Small intestine (tissue), 7 donors: ENCODE measurements at regions not wholly inside any gene's neighbourhood (a gene's known extent, or its start where the extent isn't known, plus 50 kb on each side); places are given as distances from the start of the nearest gene placed in this dataset.

Experiments used
- DNase-seq, 2 donors: peaks; one replicate each; pipeline versions ENCODE4 v3.0.0 to v3.0.0-alpha.2; 2013
- FAIRE-seq: peaks from 2 replicates; lab custom pipeline; 2012; peaks lifted over from hg19 to GRCh38; lab: Jason Lieb, UNC
- H3K27ac ChIP-seq, 3 donors: one replicate each; pipeline ENCODE4 v1.5.1; 2013; ENCODE audit warnings: low read length in 2 of 3, mild to moderate bottlenecking in 2 of 3, control low read depth in 1 of 3, inconsistent platforms in 1 of 3, low read depth in 1 of 3, moderate library complexity in 1 of 3
- H3K27me3 ChIP-seq, 3 donors: one replicate each; pipeline ENCODE4 v1.6.1; 2013; ENCODE audit warnings: low read length in 3 of 3, inconsistent platforms in 1 of 3; ENCODE audit not compliant: control insufficient read depth in 3 of 3, insufficient read depth in 3 of 3
- H3K36me3 ChIP-seq, 3 donors: one replicate each; pipeline ENCODE4 v1.6.1; 2013; ENCODE audit warnings: low read length in 3 of 3, inconsistent platforms in 1 of 3, low read depth in 1 of 3, mild to moderate bottlenecking in 1 of 3, moderate library complexity in 1 of 3; ENCODE audit not compliant: control insufficient read depth in 3 of 3, insufficient read depth in 2 of 3
- H3K4me1 ChIP-seq, 3 donors: one replicate each; pipeline ENCODE4 v1.6.1; 2013; ENCODE audit warnings: low read length in 2 of 3, inconsistent platforms in 1 of 3, low read depth in 1 of 3, mild to moderate bottlenecking in 1 of 3, moderate library complexity in 1 of 3; ENCODE audit not compliant: control insufficient read depth in 3 of 3, insufficient read depth in 2 of 3
- H3K4me3 ChIP-seq, 3 donors: one replicate each; pipeline ENCODE4 v1.5.1; 2013; ENCODE audit warnings: low read length in 3 of 3, control low read depth in 1 of 3, inconsistent platforms in 1 of 3, low read depth in 1 of 3, mild to moderate bottlenecking in 1 of 3, moderate library complexity in 1 of 3
- H3K9me3 ChIP-seq, 2 donors: one replicate each; pipeline ENCODE4 v1.6.1; 2013; ENCODE audit warnings: low read depth in 1 of 2, low read length in 1 of 2; ENCODE audit not compliant: control insufficient read depth in 2 of 2, insufficient read depth in 1 of 2
- WGBS, 3 donors: extraction: QIAGEN DNeasy Blood & Tissue Kit; methylation state at CpG; one replicate each; pipeline ENCODE4 v1.1.7; 2013; 5-methylcytosine and 5-hydroxymethylcytosine counted together
- donor health status: healthy with polysubstance abuse.
- donor health status: control.
- donor health status: control.
- donor health status: Bipolar disorder and iron deficiency.
- donor health status: healthy.

- no peaks in the 10 kb centered on the region for H3K36me3 ChIP-seq
- DNase-seq = no peak
- H3K9me3 ChIP-seq = no peaks in the 10 kb centered on the region
- H3K27ac ChIP-seq = peak overlapping the region in 2 of 3 donors; percentile 3 to 4
- peaks cover 0 to 15% (median 6%) of the 10 kb centered on the region in 3 donors for H3K27me3 ChIP-seq
- peaks cover 5 to 44% (median 7%) of the 10 kb centered on the region in 3 donors for H3K4me1 ChIP-seq
- no peak for FAIRE-seq
- WGBS, 3 donors = 62 to 80% (median 66%) methylated on average over 3 of the region's 3 CpGs
- no peak overlapping the region for H3K4me3 ChIP-seq
Observed at GRCh38 chr1:30819244-30819571, 61.6 kb upstream of the LAPTM5 start.

- Histone ChIP-seq H3K9me3 (no peaks in the 10 kb centered on the region), H3K27ac (peak overlapping the region in 2 of 3 donors; percentile 3 to 4), H3K4me1 (peaks cover 5 to 39% (median 7%) of the 10 kb centered on the region in 3 donors), H3K27me3 (peaks cover 0 to 18% (median 6%) of the 10 kb centered on the region in 3 donors), H3K4me3 (no peak overlapping the region), H3K36me3 (no peaks in the 10 kb centered on the region)
- no peak for DNase-seq
- no peak for FAIRE-seq
- WGBS, 3 donors = 64 to 86% (median 75%) methylated on average over 10 of the region's 10 CpGs
Observed at GRCh38 chr1:30818568-30819243, 61.1 kb upstream of the LAPTM5 start.

GRCh38 chr1:30817548-30817947 is 60.0 kb upstream of the LAPTM5 start:
- Histone ChIP-seq H3K4me1 (peaks cover 3 to 30% (median 7%) of the 10 kb centered on the region in 3 donors), H3K4me3 (no peak overlapping the region), H3K36me3 (no peaks in the 10 kb centered on the region), H3K9me3 (no peaks in the 10 kb centered on the region), H3K27ac (no peak overlapping the region), H3K27me3 (peaks cover 0 to 21% (median 3%) of the 10 kb centered on the region in 3 donors)
- DNase-seq (no peak), FAIRE-seq (no peak)
- WGBS, 3 donors = 78 to 97% (median 81%) methylated on average over 3 of the region's 3 CpGs

- no peaks in the 10 kb centered on the region for H3K9me3 ChIP-seq
- no peak overlapping the region for H3K4me3 ChIP-seq
- DNase-seq (no peak), FAIRE-seq (no peak)
- H3K36me3 ChIP-seq = no peaks in the 10 kb centered on the region
- peaks cover 3 to 27% (median 5%) of the 10 kb centered on the region in 3 donors for H3K4me1 ChIP-seq
- 51 to 67% (median 64%) methylated on average over 5 of the region's 5 CpGs for WGBS, 3 donors
- H3K27me3 ChIP-seq = peaks cover 0 to 23% (median 3%) of the 10 kb centered on the region in 3 donors
- H3K27ac ChIP-seq = peak overlapping the region in 1 of 3 donors; percentile 62
Observed at GRCh38 chr1:30817077-30817438, 59.5 kb upstream of the LAPTM5 start.

- Histone ChIP-seq H3K27me3 (peaks cover 0 to 24% (median 3%) of the 10 kb centered on the region in 3 donors), H3K4me1 (peaks cover 0 to 21% (median under 1%) of the 10 kb centered on the region in 3 donors), H3K27ac (peak overlapping the region in 2 of 3 donors; percentile 4 to 62), H3K9me3 (no peaks in the 10 kb centered on the region), H3K36me3 (no peaks in the 10 kb centered on the region), H3K4me3 (no peak overlapping the region)
- DNase-seq (peak in 1 of 2 donors; percentile 54), FAIRE-seq (no peak)
- WGBS, 3 donors = 23 to 44% (median 33%) methylated on average over 18 of the region's 18 CpGs
Observed at GRCh38 chr1:30816211-30817076, 58.9 kb upstream of the LAPTM5 start.

- H3K4me1 ChIP-seq = peaks cover 0 to 17% (median 0%) of the 10 kb centered on the region in 3 donors
- peaks cover 0 to 24% (median 3%) of the 10 kb centered on the region in 3 donors for H3K27me3 ChIP-seq
- no peak overlapping the region for H3K4me3 ChIP-seq
- H3K27ac ChIP-seq = no peak overlapping the region
- H3K36me3 ChIP-seq = no peaks in the 10 kb centered on the region
- WGBS, 3 donors = 84 to 90% (median 87%) methylated on average over 8 of the region's 8 CpGs
- FAIRE-seq (no peak), DNase-seq (no peak)
- no peaks in the 10 kb centered on the region for H3K9me3 ChIP-seq
Observed at GRCh38 chr1:30815556-30815955, 58.0 kb upstream of the LAPTM5 start.

- no peak overlapping the region for H3K4me3 ChIP-seq
- peaks cover 0 to 7% (median 0%) of the 10 kb centered on the region in 3 donors for H3K4me1 ChIP-seq
- DNase-seq (no peak), FAIRE-seq (no peak)
- H3K36me3 ChIP-seq = no peaks in the 10 kb centered on the region
- H3K27me3 ChIP-seq = peaks cover 0 to 24% (median 3%) of the 10 kb centered on the region in 3 donors
- no peak overlapping the region for H3K27ac ChIP-seq
- H3K9me3 ChIP-seq = no peaks in the 10 kb centered on the region
Observed at GRCh38 chr1:30814292-30814691, 56.7 kb upstream of the LAPTM5 start.

GRCh38 chr1:30812076-30812475 is 54.5 kb upstream of the LAPTM5 start:
- Histone ChIP-seq H3K36me3 (no peaks in the 10 kb centered on the region), H3K4me1 (peaks cover 0 to 13% (median 0%) of the 10 kb centered on the region in 3 donors), H3K27ac (no peak overlapping the region), H3K9me3 (no peaks in the 10 kb centered on the region), H3K27me3 (peaks cover 0 to 29% (median 0%) of the 10 kb centered on the region in 3 donors), H3K4me3 (no peak overlapping the region)
- WGBS, 3 donors = 64 to 66% (median 65%) methylated on average over 3 of the region's 3 CpGs
- no peak for DNase-seq
- FAIRE-seq = no peak
